A673 (cell line): ENCODE measurements at regions not wholly inside any gene's neighbourhood (a gene's known extent, or its start where the extent isn't known, plus 50 kb on each side); places are given as distances from the start of the nearest gene placed in this dataset.

Experiments
- BruUV-seq: library from RNA; stranded (reverse); fragments of 400-500 nt; replicated peaks from 2 replicates; lab custom pipeline; 2021; lab: Mats Ljungman, UMichigan
- CTCF ChIA-PET: fragments of 300-600 bp; sonication (Branson Sonifier 250); formaldehyde crosslinking; loops from one replicate; lab custom pipeline; 2022; ENCODE audit warnings: antibody characterized with exemption; lab: Charles Lee
- POLR2A ChIA-PET: fragments of 300-600 bp; sonication (Branson Sonifier 250); formaldehyde crosslinking; loops from one replicate; lab custom pipeline; 2022; ENCODE audit warnings: antibody characterized with exemption; ENCODE audit not compliant: low non-redundant PET; lab: Charles Lee
- DNase-seq: peaks from one replicate; pipeline ENCODE4 v3.0.0-alpha.2; 2015; ENCODE audit warnings: low spot score
- H3K27ac ChIP-seq: fragments of 200-600 bp; sonication (generic); 2 replicates; pipeline ENCODE4 v1.5.1; 2016; ENCODE audit warnings: mixed run types, low read depth, mild to moderate bottlenecking, mixed read lengths, antibody characterized with exemption, low read length; ENCODE audit not compliant: poor library complexity, severe bottlenecking
- H3K27me3 ChIP-seq: fragments of 200-600 bp; sonication (generic); replicated peaks from 2 replicates; pipeline ENCODE4 v1.6.1; 2017; ENCODE audit warnings: mixed run types, low read depth, mild to moderate bottlenecking, mixed read lengths, antibody characterized with exemption, low read length; ENCODE audit not compliant: insufficient read depth, poor library complexity
- H3K36me3 ChIP-seq: fragments of 200-600 bp; sonication (generic); 2 replicates; pipeline ENCODE4 v1.6.1; 2016; ENCODE audit warnings: mixed run types, mild to moderate bottlenecking, mixed read lengths, antibody characterized with exemption, low read length; ENCODE audit not compliant: insufficient read depth, poor library complexity, severe bottlenecking
- H3K4me1 ChIP-seq: fragments of 200-600 bp; sonication (generic); 2 replicates; pipeline ENCODE4 v1.6.1; 2017; ENCODE audit warnings: mixed run types, mild to moderate bottlenecking, mixed read lengths, antibody characterized with exemption, low read length; ENCODE audit not compliant: insufficient read depth, poor library complexity, severe bottlenecking
- H3K4me3 ChIP-seq: fragments of 200-600 bp; sonication (generic); 2 replicates; pipeline ENCODE4 v1.5.1; 2016; ENCODE audit warnings: low read depth, mixed run types, mild to moderate bottlenecking, mixed read lengths, low read length; ENCODE audit not compliant: poor library complexity, severe bottlenecking
- H3K9me3 ChIP-seq: fragments of 200-600 bp; sonication (generic); 2 replicates; pipeline ENCODE4 v1.6.1; 2016; ENCODE audit warnings: mixed run types, low read depth, mild to moderate bottlenecking, mixed read lengths, antibody characterized with exemption, low read length; ENCODE audit not compliant: poor library complexity, severe bottlenecking
- CTCF ChIP-seq: fragments of 300-800, 200-600 bp; sonication (generic); conservative IDR thresholded peaks from 2 replicates; pipeline ENCODE4 v1.5.1; 2017; ENCODE audit warnings: low read depth, mild to moderate bottlenecking, antibody characterized with exemption, low read length, moderate library complexity, mixed read lengths
- EZH2 ChIP-seq: fragments of 200-600 bp; sonication (generic); IDR thresholded peaks from 2 replicates; pipeline ENCODE4 v1.6.1; 2017; ENCODE audit warnings: borderline replicate concordance, low read depth, mild to moderate bottlenecking, mixed read lengths, antibody characterized with exemption, low read length; ENCODE audit not compliant: poor library complexity, severe bottlenecking
- intact Hi-C: fragments of 100-400 bp; cut with micrococcal nuclease; formaldehyde crosslinking; loops from one replicate; pipeline ENCODE4 v1.10.0; 2022; ENCODE audit not compliant: unreplicated experiment

GRCh38 chr3:30518872-30519271 lies 87.5 kb upstream of the TGFBR2 start:
- no peak for DNase-seq
- no peak overlapping the region for H3K4me3 ChIP-seq
- BruUV-seq, result no TSS peak
- no peak overlapping the region for H3K27ac ChIP-seq
- POLR2A ChIA-PET, result no interaction called here
- intact Hi-C loops, result no loop called here
- H3K9me3 ChIP-seq, result no peaks in the 10 kb centered on the region
- no peaks in the 10 kb centered on the region for H3K27me3 ChIP-seq
- H3K36me3 ChIP-seq, result no peaks in the 10 kb centered on the region
- CTCF ChIA-PET, result no interaction called here
- no peak for TF ChIP-seq CTCF
- no peak for TF ChIP-seq EZH2
- peaks cover 14% of the 10 kb centered on the region for H3K4me1 ChIP-seq

GRCh38 chr3:30520699-30521098 lies 85.7 kb upstream of the TGFBR2 start:
- no peaks in the 10 kb centered on the region for H3K36me3 ChIP-seq
- H3K27me3 ChIP-seq, result no peaks in the 10 kb centered on the region
- ChIA-PET CTCF (no interaction called here), POLR2A (no interaction called here)
- BruUV-seq, result no TSS peak
- H3K27ac ChIP-seq, result no peak overlapping the region
- H3K4me1 ChIP-seq, result peaks cover 19% of the 10 kb centered on the region
- H3K4me3 ChIP-seq, result no peak overlapping the region
- no peak for DNase-seq
- H3K9me3 ChIP-seq, result no peaks in the 10 kb centered on the region
- TF ChIP-seq EZH2 (no peak), CTCF (no peak)
- intact Hi-C loops, result no loop called here

GRCh38 chr3:30521156-30521715 lies 85.2 kb upstream of the TGFBR2 start:
- DNase-seq, result no peak
- Histone ChIP-seq H3K4me3 (no peak overlapping the region), H3K36me3 (no peaks in the 10 kb centered on the region), H3K27ac (no peak overlapping the region), H3K4me1 (peaks cover 21% of the 10 kb centered on the region), H3K27me3 (no peaks in the 10 kb centered on the region), H3K9me3 (no peaks in the 10 kb centered on the region)
- CTCF ChIA-PET, result interaction anchor here (0.6 kb wide), 1 partner anchor 8 kb away, joined by 3 read pairs; no protein-coding TSS in a partner anchor
- TF ChIP-seq EZH2 (no peak), CTCF (no peak)
- intact Hi-C loops, result no loop called here
- POLR2A ChIA-PET, result no interaction called here
- BruUV-seq, result no TSS peak
